H9 (cell line): ENCODE measurements at regions not wholly inside any gene's neighbourhood (a gene's known extent, or its start where the extent isn't known, plus 50 kb on each side); places are given as distances from the start of the nearest gene placed in this dataset.
A peak's percentile ranks its signal among the peaks of the same experiment; 100 is the strongest.

Source experiments
- DNase-seq: peaks from one replicate; pipeline ENCODE4 v3.0.0-alpha.2; 2017
- H2AFZ ChIP-seq: one replicate; pipeline ENCODE4 v1.6.1; 2013; ENCODE audit warnings: mild to moderate bottlenecking, low read length, control low read depth, moderate library complexity
- H2AK5ac ChIP-seq: 2 replicates; pipeline ENCODE4 v1.6.1; 2013; ENCODE audit warnings: low read length, control low read depth, mixed read lengths; ENCODE audit not compliant: insufficient read length
- H2BK120ac ChIP-seq: one replicate; pipeline ENCODE4 v1.6.1; 2013; ENCODE audit warnings: low read depth, mild to moderate bottlenecking, low read length, control low read depth, inconsistent platforms; ENCODE audit not compliant: poor library complexity, severe bottlenecking
- H2BK12ac ChIP-seq: 2 replicates; pipeline ENCODE4 v1.6.1; 2013; ENCODE audit warnings: low read length, control low read depth, mixed read lengths, low read depth; ENCODE audit not compliant: insufficient read length
- H2BK15ac ChIP-seq: 2 replicates; pipeline ENCODE4 v1.6.1; 2013; ENCODE audit warnings: low read depth, low read length, control low read depth
- H2BK20ac ChIP-seq: one replicate; pipeline ENCODE4 v1.6.1; 2013; ENCODE audit warnings: low read depth, mild to moderate bottlenecking, low read length, control low read depth, inconsistent platforms; ENCODE audit not compliant: poor library complexity, severe bottlenecking
- H2BK5ac ChIP-seq: 2 replicates; pipeline ENCODE4 v1.6.1; 2013; ENCODE audit warnings: low read length, control low read depth, mixed read lengths; ENCODE audit not compliant: insufficient read length
- H3K14ac ChIP-seq: 2 replicates; pipeline ENCODE4 v1.6.1; 2013; ENCODE audit warnings: low read length, control low read depth; ENCODE audit not compliant: insufficient read depth
- H3K18ac ChIP-seq: 2 replicates; pipeline ENCODE4 v1.6.1; 2013; ENCODE audit warnings: low read depth, mild to moderate bottlenecking, mixed read lengths, low read length, control low read depth; ENCODE audit not compliant: insufficient read length
- H3K23ac ChIP-seq: 2 replicates; pipeline ENCODE4 v1.6.1; 2013; ENCODE audit warnings: low read length, control low read depth, mixed read lengths, low read depth; ENCODE audit not compliant: insufficient read length
- H3K23me2 ChIP-seq: 2 replicates; pipeline ENCODE4 v1.6.1; 2013; ENCODE audit warnings: low read depth, mild to moderate bottlenecking, mixed read lengths, low read length, control low read depth; ENCODE audit not compliant: insufficient read length, poor library complexity, severe bottlenecking
- H3K27ac ChIP-seq: 2 replicates; pipeline ENCODE4 v1.5.1; 2013; ENCODE audit warnings: low read length, control low read depth, mixed read lengths, low read depth; ENCODE audit not compliant: insufficient read length
- H3K27me3 ChIP-seq: 2 replicates; pipeline ENCODE4 v1.6.1; 2013; ENCODE audit warnings: low read length, control low read depth, inconsistent platforms; ENCODE audit not compliant: insufficient read depth
- H3K4ac ChIP-seq: 2 replicates; pipeline ENCODE4 v1.6.1; 2013; ENCODE audit warnings: low read depth, mild to moderate bottlenecking, control low read depth, inconsistent platforms, low read length, moderate library complexity
- H3K4me1 ChIP-seq: 2 replicates; pipeline ENCODE4 v1.6.1; 2013; ENCODE audit warnings: low read length, control low read depth, inconsistent platforms; ENCODE audit not compliant: insufficient read depth
- H3K4me2 ChIP-seq: 2 replicates; pipeline ENCODE4 v1.6.1; 2013; ENCODE audit warnings: low read length, control low read depth, mixed read lengths; ENCODE audit not compliant: insufficient read length, insufficient read depth
- H3K56ac ChIP-seq: 2 replicates; pipeline ENCODE4 v1.6.1; 2013; ENCODE audit warnings: low read depth, mild to moderate bottlenecking, mixed read lengths, low read length, control low read depth; ENCODE audit not compliant: insufficient read length
- H3K79me1 ChIP-seq: 2 replicates; pipeline ENCODE4 v1.6.1; 2013; ENCODE audit warnings: low read depth, mild to moderate bottlenecking, moderate library complexity, low read length, control low read depth, inconsistent platforms; ENCODE audit not compliant: insufficient read depth, poor library complexity, severe bottlenecking
- H3K79me2 ChIP-seq: 2 replicates; pipeline ENCODE4 v1.6.1; 2013; ENCODE audit warnings: low read length, control low read depth, inconsistent platforms; ENCODE audit not compliant: insufficient read depth
- H3K9ac ChIP-seq: 2 replicates; pipeline ENCODE4 v1.6.1; 2013; ENCODE audit warnings: low read length, control low read depth, mixed read lengths; ENCODE audit not compliant: insufficient read length; ENCODE audit errors: extremely low read depth
- H3K9me3 ChIP-seq: one replicate; pipeline ENCODE4 v1.6.1; 2013; ENCODE audit warnings: low read depth, low read length, inconsistent platforms; ENCODE audit not compliant: control insufficient read depth
- H3T11ph ChIP-seq: one replicate; pipeline ENCODE4 v1.6.1; 2013; ENCODE audit warnings: mild to moderate bottlenecking, low read length, control low read depth, inconsistent platforms
- H4K20me1 ChIP-seq: one replicate; pipeline ENCODE4 v1.6.1; 2013; ENCODE audit not compliant: control insufficient read depth, insufficient read length, insufficient read depth
- H4K5ac ChIP-seq: 2 replicates; pipeline ENCODE4 v1.6.1; 2013; ENCODE audit warnings: low read depth, mild to moderate bottlenecking, mixed read lengths, low read length, control low read depth; ENCODE audit not compliant: insufficient read length
- H4K8ac ChIP-seq: replicated peaks from 2 replicates; pipeline ENCODE4 v1.6.1; 2013; ENCODE audit warnings: low read length, control low read depth, mixed read lengths, low read depth; ENCODE audit not compliant: insufficient read length
- H4K91ac ChIP-seq: 2 replicates; pipeline ENCODE4 v1.6.1; 2013; ENCODE audit warnings: low read depth, mild to moderate bottlenecking, moderate library complexity, mixed read lengths, low read length, control low read depth; ENCODE audit not compliant: insufficient read length
- H3K27ac Mint-ChIP-seq, 3 experiments: 2 replicates in 2 of 3; 3 replicates in 1 of 3; pipeline ENCODE4 v1.8.0; 2020 to 2021; ENCODE audit warnings: mixed read lengths in 3 of 3, mild to moderate bottlenecking in 1 of 3, moderate library complexity in 1 of 3
- H3K27me3 Mint-ChIP-seq: 2 replicates; pipeline ENCODE4 v1.8.0; 2021; ENCODE audit warnings: low read depth, mild to moderate bottlenecking, moderate library complexity, mixed read lengths
- H3K36me3 Mint-ChIP-seq, 3 experiments: 2 replicates in 2 of 3; 3 replicates in 1 of 3; pipeline ENCODE4 v1.8.0; 2020 to 2021; ENCODE audit warnings: low read depth in 3 of 3, mixed read lengths in 3 of 3; ENCODE audit not compliant: insufficient read depth in 1 of 3
- H3K4me1 Mint-ChIP-seq, 2 experiments: 2 replicates each; pipeline ENCODE4 v1.8.0; 2020; ENCODE audit warnings: mixed read lengths in 2 of 2
- H3K4me3 Mint-ChIP-seq, 2 experiments: 2 replicates in 1 of 2; 3 replicates in 1 of 2; pipeline ENCODE4 v1.8.0; 2020 to 2021; ENCODE audit warnings: mild to moderate bottlenecking in 2 of 2, mixed read lengths in 2 of 2, moderate library complexity in 1 of 2
- H3K9me3 Mint-ChIP-seq, 2 experiments: 2 replicates in 1 of 2; 3 replicates in 1 of 2; pipeline ENCODE4 v1.8.0; 2020; ENCODE audit warnings: mild to moderate bottlenecking in 2 of 2, mixed read lengths in 2 of 2, moderate library complexity in 1 of 2
- WGBS: extraction: QIAGEN DNeasy Blood & Tissue Kit; methylation state at CpG from one replicate; pipeline ENCODE4 v1.1.7; 2013; ENCODE audit warnings: missing lambda C conversion rate, low lambda C conversion rate, mixed read lengths; ENCODE audit not compliant: insufficient read length; ENCODE audit errors: extremely low coverage; 5-methylcytosine and 5-hydroxymethylcytosine counted together
- TF ChIP-seq, protein P1 (sequence below): fragments of 200-600 bp; sonication (generic); conservative IDR thresholded peaks from 3 replicates; pipeline ENCODE4 v1.8.0; 2021; ENCODE audit warnings: antibody characterized with exemption, mild to moderate bottlenecking

DNA sequence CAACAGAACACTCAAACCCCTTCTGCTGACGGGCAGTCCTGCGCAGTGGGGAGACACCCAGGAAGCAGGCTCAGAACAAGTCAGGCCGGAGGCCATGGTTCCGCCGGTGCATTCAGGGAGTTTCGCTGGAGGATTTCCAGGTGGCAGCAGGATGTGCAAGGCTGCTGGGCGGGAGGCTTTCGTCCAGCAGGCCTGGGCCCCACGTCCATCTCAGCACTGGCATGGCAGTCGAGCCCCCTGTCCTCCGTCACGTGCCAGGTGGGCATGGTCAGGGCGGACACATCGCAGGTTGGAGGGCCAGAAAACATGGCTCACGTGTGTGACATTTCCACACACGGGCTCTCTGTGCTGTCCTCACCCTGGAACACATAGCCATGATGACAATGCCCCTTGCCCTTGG lies 299.9 kb upstream of the IRX2 start:
- Histone ChIP-seq H3K4me2 (no peak overlapping the region), H3K18ac (no peak overlapping the region), H2BK120ac (no peak overlapping the region), H3K4me1 (no peaks in the 10 kb centered on the region), H3K4ac (no peak overlapping the region), H2BK20ac (no peak overlapping the region), H3K23me2 (no peaks in the 10 kb centered on the region), H2AK5ac (no peak overlapping the region), H2BK12ac (no peak overlapping the region), H3K9ac (no peak overlapping the region), H3K56ac (no peak overlapping the region), H3K9me3 (no peaks in the 10 kb centered on the region), H4K20me1 (no peaks in the 10 kb centered on the region), H2AFZ (no peak overlapping the region), H3K27me3 (no peaks in the 10 kb centered on the region), H3T11ph (no peak overlapping the region), H2BK15ac (no peak overlapping the region), H3K79me2 (no peaks in the 10 kb centered on the region), H4K91ac (no peak overlapping the region), H2BK5ac (no peak overlapping the region), H3K23ac (no peak overlapping the region), H4K8ac (no peak overlapping the region), H3K27ac (no peak overlapping the region), H3K14ac (no peak overlapping the region), H3K79me1 (no peaks in the 10 kb centered on the region), H4K5ac (no peak overlapping the region)
- no peak overlapping the region for H3K4me3 Mint-ChIP-seq
- H3K36me3 Mint-ChIP-seq, result peaks cover 0 to 1% (median 0%) of the 10 kb centered on the region in 3 experiments; a peak in 1 of 7 replicates
- H3K4me1 Mint-ChIP-seq, result peaks cover 2 to 3% of the 10 kb centered on the region in 2 experiments; a peak in 2 of 4 replicates
- TF ChIP-seq, protein P1, sequence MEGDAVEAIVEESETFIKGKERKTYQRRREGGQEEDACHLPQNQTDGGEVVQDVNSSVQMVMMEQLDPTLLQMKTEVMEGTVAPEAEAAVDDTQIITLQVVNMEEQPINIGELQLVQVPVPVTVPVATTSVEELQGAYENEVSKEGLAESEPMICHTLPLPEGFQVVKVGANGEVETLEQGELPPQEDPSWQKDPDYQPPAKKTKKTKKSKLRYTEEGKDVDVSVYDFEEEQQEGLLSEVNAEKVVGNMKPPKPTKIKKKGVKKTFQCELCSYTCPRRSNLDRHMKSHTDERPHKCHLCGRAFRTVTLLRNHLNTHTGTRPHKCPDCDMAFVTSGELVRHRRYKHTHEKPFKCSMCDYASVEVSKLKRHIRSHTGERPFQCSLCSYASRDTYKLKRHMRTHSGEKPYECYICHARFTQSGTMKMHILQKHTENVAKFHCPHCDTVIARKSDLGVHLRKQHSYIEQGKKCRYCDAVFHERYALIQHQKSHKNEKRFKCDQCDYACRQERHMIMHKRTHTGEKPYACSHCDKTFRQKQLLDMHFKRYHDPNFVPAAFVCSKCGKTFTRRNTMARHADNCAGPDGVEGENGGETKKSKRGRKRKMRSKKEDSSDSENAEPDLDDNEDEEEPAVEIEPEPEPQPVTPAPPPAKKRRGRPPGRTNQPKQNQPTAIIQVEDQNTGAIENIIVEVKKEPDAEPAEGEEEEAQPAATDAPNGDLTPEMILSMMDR, result no peak
- no peak for DNase-seq
- no peaks in the 10 kb centered on the region; the same call in 1 of the 2 replicates for H3K27me3 Mint-ChIP-seq
- no CpG with 5 or more reads among the region's 16 CpGs for WGBS
- H3K9me3 Mint-ChIP-seq, result no peaks in the 10 kb centered on the region
- H3K27ac Mint-ChIP-seq, result peak overlapping the region in 1 of 3 experiments; percentile 67; a peak in 1 of 7 replicates
